GM19372 (cell line): ENCODE measurements at regions not wholly inside any gene's neighbourhood (a gene's known extent, or its start where the extent isn't known, plus 50 kb on each side); places are given as distances from the start of the nearest gene placed in this dataset.

Experiments
- ATAC-seq: cut with Tn5 transposase; IDR thresholded peaks from one replicate; pipeline ENCODE4 v1.9.1; 2021; ENCODE audit warnings: mild to moderate bottlenecking, low read depth, moderate library complexity; ENCODE audit not compliant: unreplicated experiment

DNA sequence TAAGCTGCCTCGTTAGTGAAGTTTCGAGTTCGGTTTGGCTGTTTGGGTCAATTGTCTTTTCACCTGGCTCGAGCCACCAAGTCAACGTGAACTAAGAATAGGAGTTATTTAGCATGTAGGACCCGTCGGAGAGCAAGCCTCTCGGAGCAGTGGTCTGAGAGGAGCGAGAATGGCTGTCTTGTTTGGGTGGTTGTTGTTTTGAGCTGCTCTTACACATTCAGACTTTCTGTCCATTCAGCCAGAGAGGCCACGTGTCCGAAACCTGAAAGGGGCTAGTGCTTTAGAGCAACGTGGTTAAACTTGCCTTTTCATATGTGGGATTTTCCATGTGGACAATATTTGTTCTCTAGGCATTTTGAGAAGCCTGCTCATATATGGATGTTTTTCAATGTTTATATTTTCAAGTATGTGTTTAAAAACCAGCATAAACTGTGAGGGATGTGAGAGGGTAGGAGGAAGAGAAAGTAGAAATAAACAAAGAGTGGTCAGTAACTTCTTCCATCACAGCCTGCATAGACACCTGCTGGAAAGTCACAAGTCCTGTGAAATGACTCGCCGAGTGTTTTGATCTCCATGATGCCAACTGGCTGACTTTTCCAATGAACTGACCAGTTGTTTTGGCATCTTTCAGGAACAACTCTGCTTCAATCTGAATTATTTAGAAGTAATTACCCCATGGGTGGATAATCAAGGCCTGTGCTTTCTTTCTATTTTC is 221.0 kb downstream of the ASCL1 start:
- ATAC-seq: no peak

DNA sequence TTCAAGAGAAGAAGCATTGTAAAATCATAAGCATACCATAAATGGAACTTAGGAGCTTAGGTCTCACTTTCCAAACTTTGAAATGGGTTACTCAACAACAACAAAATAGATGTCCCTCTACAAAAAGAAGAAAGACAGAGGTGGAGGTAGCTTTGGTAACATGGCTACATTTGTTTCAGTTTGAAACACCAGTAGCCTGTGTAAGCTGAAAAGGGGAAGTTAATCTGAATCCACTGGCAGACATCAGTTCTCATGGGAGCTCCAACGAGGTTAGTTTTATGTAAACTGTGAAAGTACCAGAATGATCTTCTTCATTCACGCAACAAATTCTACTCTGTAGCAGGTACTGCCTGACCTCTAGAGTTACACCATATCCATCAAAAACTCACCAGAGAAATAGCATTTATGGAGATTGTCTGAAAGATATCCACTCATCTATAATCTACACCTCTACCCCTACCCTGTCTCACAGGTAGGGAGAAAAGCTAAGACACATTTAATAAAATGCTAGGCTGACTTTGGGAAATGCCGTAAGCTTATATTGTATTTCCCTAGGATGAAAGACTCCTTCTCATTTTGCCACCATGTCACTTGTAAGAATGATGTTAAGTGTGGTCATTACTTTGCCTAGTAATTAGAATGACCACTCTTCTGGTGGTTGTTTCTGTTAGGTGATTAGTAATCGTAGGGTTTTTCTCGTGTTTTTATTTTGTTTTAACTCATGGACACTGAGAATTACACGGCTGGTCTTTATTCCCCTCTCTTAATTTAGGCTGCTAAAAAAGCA is 224.1 kb downstream of the ASCL1 start:
- ATAC-seq: peak; percentile 90

DNA sequence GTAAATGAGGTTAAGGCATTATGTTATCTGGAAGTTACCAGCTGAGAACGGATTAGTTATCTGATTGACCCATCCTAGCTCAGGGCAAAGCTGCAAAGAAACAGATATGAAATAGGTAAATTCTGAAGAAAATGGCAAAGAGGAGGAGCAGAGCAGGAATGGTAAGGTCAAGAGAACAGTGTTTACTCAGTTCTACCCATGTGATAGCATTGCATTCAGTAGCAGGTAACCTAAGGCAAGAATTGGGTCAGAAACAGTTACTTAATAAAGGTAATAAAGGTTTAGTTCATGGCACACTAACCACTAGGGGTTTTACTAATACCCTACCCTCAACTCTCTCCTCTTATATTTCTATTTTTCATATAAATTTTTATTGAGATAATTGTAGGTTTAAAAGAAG is 224.8 kb downstream of the ASCL1 start:
- no peak for ATAC-seq

DNA sequence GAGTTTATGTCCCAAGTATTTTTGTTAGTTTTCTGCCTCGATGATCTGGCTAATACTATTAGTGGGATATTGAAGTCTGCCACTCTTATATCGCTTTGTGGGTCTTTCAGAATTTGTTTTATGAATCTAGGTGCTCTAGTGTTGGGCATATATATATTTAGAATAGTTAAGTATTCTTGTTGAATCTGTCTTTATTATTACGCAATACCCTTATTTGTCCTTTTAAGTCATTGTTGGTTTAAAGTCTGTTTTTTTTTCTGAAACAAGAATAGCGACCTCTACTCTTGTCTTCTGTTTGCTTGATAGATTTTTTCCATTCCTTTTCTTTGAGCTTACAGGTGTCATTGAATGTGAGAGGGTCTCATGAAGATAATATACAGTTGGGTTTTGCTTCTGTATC is 239.0 kb downstream of the ASCL1 start:
- ATAC-seq: no peak

DNA sequence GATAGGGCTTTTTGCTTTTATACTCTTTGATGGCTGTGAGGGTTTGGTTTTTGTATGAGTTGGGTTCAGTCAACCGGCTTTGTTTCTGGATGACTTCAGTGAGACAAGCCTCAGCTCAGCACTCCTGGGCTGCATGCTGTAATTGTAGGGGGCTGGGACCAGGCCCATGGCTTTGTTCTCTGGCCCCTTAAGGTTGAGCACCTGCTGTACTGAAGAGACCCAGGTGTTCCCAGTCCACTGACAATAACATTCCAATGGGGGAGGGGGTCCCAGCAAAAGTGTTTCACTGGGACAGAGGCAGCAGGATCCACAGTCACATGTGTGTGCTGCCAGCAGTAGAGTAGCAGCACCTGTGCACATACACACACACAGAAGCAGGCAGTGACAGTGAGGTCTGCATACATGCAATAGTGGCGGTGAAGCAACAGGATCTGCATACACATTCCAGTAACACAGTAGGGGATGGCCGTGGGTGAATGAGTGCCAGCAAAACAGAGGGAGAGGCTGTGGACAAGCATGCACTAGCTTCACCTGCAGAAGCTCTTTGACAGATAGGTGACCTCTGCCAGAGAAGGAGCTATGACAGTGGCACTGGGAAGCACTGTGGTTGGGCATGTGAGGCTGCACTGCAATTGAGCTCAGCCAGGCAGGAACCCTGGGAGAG is 240.4 kb downstream of the ASCL1 start:
- no peak for ATAC-seq

DNA sequence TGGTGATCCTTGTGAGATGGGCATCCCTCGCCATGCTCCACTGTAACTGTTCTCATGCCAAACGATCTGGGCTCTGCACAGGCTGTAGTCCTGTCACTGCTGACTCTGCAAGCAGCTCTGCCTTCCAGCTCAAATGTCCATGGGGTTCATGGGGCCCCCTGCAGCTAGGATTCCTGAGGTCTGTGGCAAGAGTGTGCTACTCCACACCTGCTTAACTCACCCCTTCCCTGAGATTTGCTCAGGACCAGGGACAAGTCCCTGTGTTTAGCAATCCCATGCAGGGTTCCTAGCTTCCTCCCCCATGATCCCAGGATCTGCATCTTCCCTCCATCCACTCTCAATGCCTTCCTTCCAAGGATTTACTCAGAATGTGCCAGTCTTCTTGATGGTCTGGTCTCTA is 241.0 kb downstream of the ASCL1 start:
- ATAC-seq: no peak

DNA sequence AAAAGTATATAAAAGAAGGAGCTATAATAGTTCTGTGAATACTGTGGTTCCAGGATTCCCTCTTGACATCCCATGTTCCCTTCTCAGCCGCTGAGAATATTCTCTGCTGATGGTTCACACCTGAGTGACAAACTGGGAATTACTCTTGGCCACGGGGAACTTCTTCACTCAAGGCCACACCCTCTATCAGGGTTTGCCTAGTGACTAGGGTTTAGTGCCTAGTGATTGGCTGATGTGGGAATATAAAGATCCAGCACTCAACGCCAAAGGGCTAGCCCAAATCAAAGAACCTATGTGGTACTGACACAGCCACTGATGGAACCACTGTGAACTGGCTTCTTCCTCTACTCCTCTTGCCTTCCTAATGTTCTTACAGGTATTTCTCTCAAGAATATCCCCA is 248.4 kb downstream of the ASCL1 start:
- no peak for ATAC-seq

DNA sequence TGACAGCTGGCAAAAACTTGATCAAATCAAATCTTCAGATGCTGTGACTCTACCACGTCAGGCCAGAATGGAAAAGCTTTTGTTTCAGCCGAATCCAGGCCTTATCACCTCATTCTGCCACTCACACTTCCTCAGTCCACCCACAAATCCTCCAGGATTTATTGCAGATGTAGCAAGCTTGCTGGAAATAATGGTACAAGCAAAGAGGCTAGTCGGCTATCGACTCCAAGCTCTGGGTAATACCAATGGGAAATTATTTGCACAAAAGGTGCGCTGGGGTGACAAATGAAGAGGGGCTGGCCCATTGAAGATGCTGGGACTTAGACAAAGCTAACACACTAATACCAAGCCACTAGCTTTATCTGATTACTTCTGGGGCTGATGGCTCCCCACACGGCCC is 250.5 kb downstream of the ASCL1 start:
- no peak for ATAC-seq

DNA sequence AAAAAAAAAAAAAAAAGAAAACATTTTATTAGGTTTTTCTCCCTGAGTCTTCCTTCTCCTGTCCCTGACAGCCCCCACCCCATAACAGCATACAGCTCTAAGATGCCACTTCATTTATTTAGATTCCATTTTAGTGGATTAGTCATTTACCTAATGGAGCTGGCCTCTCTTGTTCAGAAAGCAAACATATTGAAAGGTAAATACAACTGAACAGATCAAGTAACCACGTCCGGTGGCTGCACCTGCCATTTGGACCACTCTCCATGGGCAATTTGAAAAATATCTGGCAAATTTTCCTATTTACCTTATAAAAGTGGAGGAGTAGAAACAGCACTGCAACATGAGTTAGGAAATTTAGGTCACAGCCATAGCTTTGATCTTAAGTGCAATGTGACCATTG is 254.6 kb downstream of the C12orf42 start:
- no peak for ATAC-seq

DNA sequence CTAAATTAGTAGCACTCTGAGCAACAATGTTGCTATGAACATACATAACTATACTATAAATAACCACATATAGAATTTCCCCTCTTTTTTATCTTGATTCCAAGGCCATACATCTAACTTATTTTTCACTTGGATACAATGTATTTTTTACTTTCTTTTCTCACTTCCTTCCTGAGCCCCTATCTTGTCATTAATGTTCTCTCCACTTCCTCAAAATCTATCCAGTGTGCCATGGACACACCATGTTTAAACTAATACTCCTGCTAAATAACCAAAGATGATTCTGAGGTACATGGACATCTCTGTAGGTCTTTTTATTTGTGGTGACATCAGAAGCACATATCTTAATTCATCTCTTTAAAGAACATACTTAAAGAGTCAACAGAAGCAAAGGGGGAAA is 251.2 kb downstream of the C12orf42 start:
- ATAC-seq: no peak

DNA sequence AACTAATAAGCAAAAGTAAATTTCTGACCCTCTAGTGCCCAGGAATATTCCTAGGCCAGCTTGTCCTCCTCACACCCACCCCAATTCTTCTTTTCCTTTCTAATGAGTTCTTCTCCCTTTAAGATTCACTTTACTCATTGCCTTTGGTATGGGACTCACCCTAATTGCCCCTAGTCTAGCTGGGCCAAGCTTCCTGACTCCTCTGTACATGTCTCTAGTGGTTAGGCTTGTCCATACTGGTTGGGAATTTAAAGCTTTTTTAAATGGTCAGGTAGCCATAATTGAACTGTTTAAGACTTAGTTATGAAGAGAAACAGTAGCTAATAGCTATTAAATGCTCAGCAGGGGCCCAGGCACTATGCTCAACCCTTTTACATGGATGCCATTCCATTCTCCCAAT is 248.2 kb downstream of the C12orf42 start:
- no peak for ATAC-seq

DNA sequence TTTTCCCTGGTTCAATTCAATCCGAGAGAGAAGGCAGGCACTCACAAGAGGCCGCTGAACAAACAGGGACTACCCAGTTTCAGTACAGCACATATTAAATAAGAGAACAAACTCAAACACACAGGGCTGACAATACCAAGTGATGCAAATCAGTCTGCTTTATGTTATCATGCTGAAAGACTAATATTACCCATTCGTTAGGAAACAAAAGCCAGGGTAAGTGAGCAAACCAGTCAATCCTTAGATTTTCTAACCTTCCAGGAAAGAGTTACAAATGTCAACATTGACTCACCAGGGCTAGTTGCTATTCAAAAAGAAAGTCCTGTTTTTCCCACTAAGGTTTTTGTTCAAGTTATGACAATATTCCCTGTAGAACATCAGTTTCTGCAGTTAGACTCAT is 246.2 kb downstream of the C12orf42 start:
- no peak for ATAC-seq

DNA sequence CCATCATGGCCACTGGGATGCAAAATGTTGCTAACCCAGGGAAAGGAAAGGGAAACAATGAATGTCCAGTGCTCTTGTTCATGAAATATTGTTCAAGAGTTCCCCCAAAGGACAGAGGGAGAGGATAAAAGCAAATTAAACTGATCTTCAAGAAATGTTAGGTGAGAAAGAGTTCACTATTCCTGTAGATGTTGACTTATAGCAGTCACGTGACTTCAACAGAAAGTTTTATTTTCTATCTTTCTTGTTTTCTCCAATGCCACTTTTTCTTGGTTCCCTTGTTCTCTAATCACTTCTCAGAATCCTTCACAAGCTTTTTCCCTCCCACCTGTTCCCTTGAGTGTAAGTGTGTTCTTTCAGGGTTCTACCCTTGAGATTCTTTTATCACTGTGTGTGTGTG is 245.3 kb downstream of the C12orf42 start:
- no peak for ATAC-seq
